ACC112 (cell line): ENCODE measurements at regions not wholly inside any gene's neighbourhood (a gene's known extent, or its start where the extent isn't known, plus 50 kb on each side); places are given as distances from the start of the nearest gene placed in this dataset.

Experiments
- H2AFZ ChIP-seq: fragments of 200-600 bp; sonication (generic); one replicate; pipeline ENCODE4 v1.6.0; 2017; ENCODE audit warnings: antibody characterized with exemption, low read length; ENCODE audit not compliant: unreplicated experiment
- H3K27ac ChIP-seq: fragments of 200-600 bp; sonication (generic); 2 replicates; pipeline ENCODE4 v1.5.1; 2014; ENCODE audit warnings: low read depth, mild to moderate bottlenecking, antibody characterized with exemption, low read length, moderate library complexity
- H3K27me3 ChIP-seq: fragments of 200-600 bp; sonication (generic); 2 replicates; pipeline ENCODE4 v1.6.1; 2014; ENCODE audit warnings: mild to moderate bottlenecking, antibody characterized with exemption, low read length, moderate library complexity, mixed read lengths; ENCODE audit not compliant: insufficient read depth
- H3K36me3 ChIP-seq: fragments of 200-600 bp; sonication (generic); 2 replicates; pipeline ENCODE4 v1.6.1; 2016; ENCODE audit warnings: mild to moderate bottlenecking, antibody characterized with exemption, low read length, moderate library complexity, mixed read lengths; ENCODE audit not compliant: insufficient read depth
- H3K4me1 ChIP-seq: fragments of 200-600 bp; sonication (generic); one replicate; pipeline ENCODE4 v1.6.1; 2016; ENCODE audit warnings: low read length, mixed read lengths; ENCODE audit not compliant: insufficient read depth, unreplicated experiment, control insufficient read depth
- H3K4me3 ChIP-seq: fragments of 200-600 bp; sonication (generic); 2 replicates; pipeline ENCODE4 v1.5.1; 2014; ENCODE audit warnings: mild to moderate bottlenecking, low read depth, low read length
- H3K79me2 ChIP-seq: fragments of 200-600 bp; sonication (generic); one replicate; pipeline ENCODE4 v1.6.0; 2016; ENCODE audit warnings: low read length; ENCODE audit not compliant: control insufficient read depth, unreplicated experiment, insufficient read depth

- Histone ChIP-seq H3K36me3 (no peaks in the 10 kb centered on the region), H3K4me1 (peaks cover 3% of the 10 kb centered on the region), H3K27ac (no peak overlapping the region)
These were observed 141.5 kb downstream of the RPIA start for GRCh38 chr2:88832992-88833389.

GRCh38 chr2:88834376-88834775, 142.9 kb downstream of the RPIA start:
- Histone ChIP-seq H3K4me3 (no peak overlapping the region), H3K4me1 (no peaks in the 10 kb centered on the region), H3K27me3 (peaks cover 32% of the 10 kb centered on the region), H3K27ac (no peak overlapping the region), H3K36me3 (no peaks in the 10 kb centered on the region), H3K79me2 (no peaks in the 10 kb centered on the region), H2AFZ (no peak overlapping the region)

More at GRCh38 chr2:88832992-88833389, 141.5 kb downstream of the RPIA start:
- no peak overlapping the region for H3K4me3 ChIP-seq
- H2AFZ ChIP-seq: no peak overlapping the region
- H3K27me3 ChIP-seq: peaks cover 20% of the 10 kb centered on the region
- no peaks in the 10 kb centered on the region for H3K79me2 ChIP-seq

GRCh38 chr2:88834866-88835265, 143.4 kb downstream of the RPIA start:
- H3K79me2 ChIP-seq: no peaks in the 10 kb centered on the region
- H3K27me3 ChIP-seq: peaks cover 33% of the 10 kb centered on the region
- H3K4me3 ChIP-seq: no peak overlapping the region
- no peaks in the 10 kb centered on the region for H3K36me3 ChIP-seq
- no peak overlapping the region for H3K27ac ChIP-seq
- no peaks in the 10 kb centered on the region for H3K4me1 ChIP-seq
- H2AFZ ChIP-seq: no peak overlapping the region

GRCh38 chr2:88835726-88836125, 144.3 kb downstream of the RPIA start:
- no peaks in the 10 kb centered on the region for H3K79me2 ChIP-seq
- H3K4me1 ChIP-seq: no peaks in the 10 kb centered on the region
- peaks cover 42% of the 10 kb centered on the region for H3K27me3 ChIP-seq
- H3K4me3 ChIP-seq: no peak overlapping the region
- no peak overlapping the region for H3K27ac ChIP-seq
- H3K36me3 ChIP-seq: no peaks in the 10 kb centered on the region
- no peak overlapping the region for H2AFZ ChIP-seq

GRCh38 chr2:88836351-88836750, 144.9 kb downstream of the RPIA start:
- Histone ChIP-seq H3K27ac (no peak overlapping the region), H3K4me3 (no peak overlapping the region), H3K79me2 (no peaks in the 10 kb centered on the region), H2AFZ (no peak overlapping the region), H3K27me3 (peaks cover 46% of the 10 kb centered on the region), H3K36me3 (no peaks in the 10 kb centered on the region), H3K4me1 (no peaks in the 10 kb centered on the region)

- no peak overlapping the region for H3K4me3 ChIP-seq
- H3K36me3 ChIP-seq: no peaks in the 10 kb centered on the region
- no peaks in the 10 kb centered on the region for H3K79me2 ChIP-seq
- no peak overlapping the region for H2AFZ ChIP-seq
- peaks cover 59% of the 10 kb centered on the region for H3K27me3 ChIP-seq
- no peaks in the 10 kb centered on the region for H3K4me1 ChIP-seq
- H3K27ac ChIP-seq: no peak overlapping the region
These were observed 146.2 kb downstream of the RPIA start for GRCh38 chr2:88837511-88838160.

GRCh38 chr2:88838165-88838635, 146.7 kb downstream of the RPIA start:
- Histone ChIP-seq H3K36me3 (no peaks in the 10 kb centered on the region), H3K79me2 (no peaks in the 10 kb centered on the region), H3K4me1 (no peaks in the 10 kb centered on the region), H2AFZ (no peak overlapping the region), H3K27ac (no peak overlapping the region), H3K27me3 (peaks cover 65% of the 10 kb centered on the region), H3K4me3 (no peak overlapping the region)

GRCh38 chr2:88841224-88841929, 149.9 kb downstream of the RPIA start:
- no peak overlapping the region for H3K4me3 ChIP-seq
- no peaks in the 10 kb centered on the region for H3K36me3 ChIP-seq
- no peak overlapping the region for H2AFZ ChIP-seq
- H3K27ac ChIP-seq: no peak overlapping the region
- peaks cover 87% of the 10 kb centered on the region for H3K27me3 ChIP-seq
- H3K4me1 ChIP-seq: no peaks in the 10 kb centered on the region
- H3K79me2 ChIP-seq: no peaks in the 10 kb centered on the region

- Histone ChIP-seq H3K4me1 (no peaks in the 10 kb centered on the region), H3K79me2 (no peaks in the 10 kb centered on the region), H2AFZ (no peak overlapping the region), H3K27ac (no peak overlapping the region), H3K4me3 (no peak overlapping the region), H3K27me3 (peaks cover 92% of the 10 kb centered on the region), H3K36me3 (no peaks in the 10 kb centered on the region)
These were observed 151.4 kb downstream of the RPIA start for GRCh38 chr2:88842656-88843460.

- no peaks in the 10 kb centered on the region for H3K36me3 ChIP-seq
- no peak overlapping the region for H3K4me3 ChIP-seq
- no peaks in the 10 kb centered on the region for H3K4me1 ChIP-seq
- H2AFZ ChIP-seq: no peak overlapping the region
- H3K27me3 ChIP-seq: peaks cover 90% of the 10 kb centered on the region
- H3K79me2 ChIP-seq: no peaks in the 10 kb centered on the region
- no peak overlapping the region for H3K27ac ChIP-seq
These were observed 152.2 kb downstream of the RPIA start for GRCh38 chr2:88843651-88844050.
